ENCODE measurements at regions not wholly inside any gene's neighbourhood (a gene's known extent, or its start where the extent isn't known, plus 50 kb on each side); places are given as distances from the start of the nearest gene placed in this dataset.
"Not testable (repeated sequence)": the region's sequence is repeated elsewhere in the genome, so short reads cannot be mapped to it uniquely, and the experiment has no call there.

GRCh38 chr14:97796511-97796910, 999.3 kb downstream of the VRK1 start:
- intact Hi-C loops (cut with DNase I) = no loop called here
- ATAC-seq (no peak), DNase-seq (ENCODE audit: low spot score) (no peak)

- ATAC-seq (no peak), DNase-seq (ENCODE audit: low spot score) (no peak)
- intact Hi-C loops (cut with DNase I) = no loop called here
Measured at GRCh38 chr14:97798176-97798575, 1001.0 kb downstream of the VRK1 start.

- DNase-seq (ENCODE audit: low spot score) (no peak), ATAC-seq (no peak)
- intact Hi-C loops (cut with DNase I) = no loop called here
Measured at GRCh38 chr14:97802430-97803373, 1005.5 kb downstream of the VRK1 start.

- no peak for DNase-seq (ENCODE audit: low spot score)
- ATAC-seq = no peak
- intact Hi-C loops (cut with DNase I) = no loop called here
Measured at GRCh38 chr14:97804056-97804455, 1006.9 kb downstream of the VRK1 start.

GRCh38 chr14:97806891-97807290, 1009.7 kb downstream of the VRK1 start:
- DNase-seq (ENCODE audit: low spot score) = no peak
- intact Hi-C loops (cut with DNase I) = no loop called here
- no peak for ATAC-seq

- ATAC-seq; DNase-seq (ENCODE audit: low spot score); intact Hi-C loops (cut with DNase I): not testable (repeated sequence)
Measured at GRCh38 chr14:97808541-97808940, 1011.4 kb downstream of the VRK1 start.

GRCh38 chr14:97813556-97813955, 1016.4 kb downstream of the VRK1 start:
- no peak for DNase-seq (ENCODE audit: low spot score)
- intact Hi-C loops (cut with DNase I) = no loop called here
- no peak for ATAC-seq

- DNase-seq (ENCODE audit: low spot score) = no peak
- ATAC-seq = no peak
- intact Hi-C loops (cut with DNase I) = no loop called here
Measured at GRCh38 chr14:97820781-97821180, 1023.6 kb downstream of the VRK1 start.

GRCh38 chr14:97824218-97824617, 1027.0 kb downstream of the VRK1 start:
- no peak for ATAC-seq
- intact Hi-C loops (cut with DNase I) = no loop called here

GRCh38 chr14:97827746-97828145, 1030.6 kb downstream of the VRK1 start:
- intact Hi-C loops (cut with DNase I) = no loop called here
- DNase-seq (ENCODE audit: low spot score) = no peak
- no peak for ATAC-seq

More at GRCh38 chr14:97824218-97824617, 1027.0 kb downstream of the VRK1 start:
- no peak for DNase-seq (ENCODE audit: low spot score)

GRCh38 chr14:97832776-97833175, 1035.6 kb downstream of the VRK1 start:
- intact Hi-C loops (cut with DNase I) = no loop called here
- no peak for DNase-seq (ENCODE audit: low spot score)
- no peak for ATAC-seq

GRCh38 chr14:97838986-97839385, 1041.8 kb downstream of the VRK1 start:
- ATAC-seq = no peak
- DNase-seq (ENCODE audit: low spot score) = no peak
- intact Hi-C loops (cut with DNase I) = no loop called here

GRCh38 chr14:97840159-97840558, 1043.0 kb downstream of the VRK1 start:
- DNase-seq (ENCODE audit: low spot score) (no peak), ATAC-seq (no peak)
- intact Hi-C loops (cut with DNase I) = no loop called here

- ATAC-seq = no peak
- intact Hi-C loops (cut with DNase I) = no loop called here
Measured at GRCh38 chr14:97841762-97842161, 1044.6 kb downstream of the VRK1 start.

GRCh38 chr14:97843066-97843465, 1045.9 kb downstream of the VRK1 start:
- ATAC-seq (no peak), DNase-seq (ENCODE audit: low spot score) (no peak)

More at GRCh38 chr14:97841762-97842161, 1044.6 kb downstream of the VRK1 start:
- DNase-seq (ENCODE audit: low spot score) = no peak

GRCh38 chr14:97844042-97844441, 1046.9 kb downstream of the VRK1 start:
- ATAC-seq (no peak), DNase-seq (ENCODE audit: low spot score) (no peak)
- intact Hi-C loops (cut with DNase I) = no loop called here

More at GRCh38 chr14:97843066-97843465, 1045.9 kb downstream of the VRK1 start:
- intact Hi-C loops (cut with DNase I) = no loop called here

- intact Hi-C loops (cut with DNase I) = no loop called here
- DNase-seq (ENCODE audit: low spot score) = no peak
- ATAC-seq = no peak
Measured at GRCh38 chr14:97846156-97846555, 1049.0 kb downstream of the VRK1 start.

GRCh38 chr14:97848317-97848980, 1051.3 kb downstream of the VRK1 start:
- no peak for DNase-seq (ENCODE audit: low spot score)
- no peak for ATAC-seq
- intact Hi-C loops (cut with DNase I) = no loop called here

GRCh38 chr14:97850466-97850865, 1053.3 kb downstream of the VRK1 start:
- intact Hi-C loops (cut with DNase I) = no loop called here
- no peak for ATAC-seq
- DNase-seq (ENCODE audit: low spot score) = no peak

GRCh38 chr14:97850886-97851285, 1053.7 kb downstream of the VRK1 start:
- intact Hi-C loops (cut with DNase I) = no loop called here

More at GRCh38 chr14:97850886-97851285, 1053.7 kb downstream of the VRK1 start:
- no peak for DNase-seq (ENCODE audit: low spot score)
- no peak for ATAC-seq
